K562 (cell line): ENCODE measurements at regions not wholly inside any gene's neighbourhood (a gene's known extent, or its start where the extent isn't known, plus 50 kb on each side); places are given as distances from the start of the nearest gene placed in this dataset.

Experiments
- ESRRA ChIP-seq: fragments of 450-650 bp; IDR thresholded peaks from 2 replicates; pipeline ENCODE4 v1.6.1; 2014; ENCODE audit warnings: low read depth, mild to moderate bottlenecking, moderate library complexity, borderline replicate concordance
- ZNF274 ChIP-seq: IDR thresholded peaks from 2 replicates; pipeline ENCODE4 v1.6.1; 2011; ENCODE audit warnings: low read depth, mild to moderate bottlenecking, low read length, moderate library complexity, borderline replicate concordance
- ZNF324 ChIP-seq: fragments of 250-450 bp; sonication (Bioruptor Pico); IDR thresholded peaks from 2 replicates; pipeline ENCODE4 v1.4.0; 2020; ENCODE audit warnings: mild to moderate bottlenecking
- TF ChIP-seq, protein P1 (sequence below): fragments of 450-650 bp; IDR thresholded peaks from 2 replicates; pipeline ENCODE4 v1.6.1; 2018; ENCODE audit not compliant: partially characterized antibody
- TF ChIP-seq, protein P2 (sequence below), 3 experiments: IDR thresholded peaks in 2 of 3; conservative IDR thresholded peaks in 1 of 3; 2 replicates each; pipeline ENCODE4 v1.5.1; 2011 to 2012; ENCODE audit warnings: low read length in 3 of 3, mild to moderate bottlenecking in 3 of 3, control low read depth in 2 of 3, improper control_type of control experiment in 1 of 3, inconsistent platforms in 1 of 3, low read depth in 1 of 3, mixed read lengths in 1 of 3, moderate library complexity in 1 of 3; ENCODE audit not compliant: insufficient read depth in 2 of 3

GRCh38 chr6:112606656-112607435 lies 259.7 kb downstream of the RFPL4B start:
- TF ChIP-seq ZNF324 (CRISPR knock-in tag) (no peak), ZNF274 (no peak), ESRRA (no peak)
- TF ChIP-seq, protein P1, sequence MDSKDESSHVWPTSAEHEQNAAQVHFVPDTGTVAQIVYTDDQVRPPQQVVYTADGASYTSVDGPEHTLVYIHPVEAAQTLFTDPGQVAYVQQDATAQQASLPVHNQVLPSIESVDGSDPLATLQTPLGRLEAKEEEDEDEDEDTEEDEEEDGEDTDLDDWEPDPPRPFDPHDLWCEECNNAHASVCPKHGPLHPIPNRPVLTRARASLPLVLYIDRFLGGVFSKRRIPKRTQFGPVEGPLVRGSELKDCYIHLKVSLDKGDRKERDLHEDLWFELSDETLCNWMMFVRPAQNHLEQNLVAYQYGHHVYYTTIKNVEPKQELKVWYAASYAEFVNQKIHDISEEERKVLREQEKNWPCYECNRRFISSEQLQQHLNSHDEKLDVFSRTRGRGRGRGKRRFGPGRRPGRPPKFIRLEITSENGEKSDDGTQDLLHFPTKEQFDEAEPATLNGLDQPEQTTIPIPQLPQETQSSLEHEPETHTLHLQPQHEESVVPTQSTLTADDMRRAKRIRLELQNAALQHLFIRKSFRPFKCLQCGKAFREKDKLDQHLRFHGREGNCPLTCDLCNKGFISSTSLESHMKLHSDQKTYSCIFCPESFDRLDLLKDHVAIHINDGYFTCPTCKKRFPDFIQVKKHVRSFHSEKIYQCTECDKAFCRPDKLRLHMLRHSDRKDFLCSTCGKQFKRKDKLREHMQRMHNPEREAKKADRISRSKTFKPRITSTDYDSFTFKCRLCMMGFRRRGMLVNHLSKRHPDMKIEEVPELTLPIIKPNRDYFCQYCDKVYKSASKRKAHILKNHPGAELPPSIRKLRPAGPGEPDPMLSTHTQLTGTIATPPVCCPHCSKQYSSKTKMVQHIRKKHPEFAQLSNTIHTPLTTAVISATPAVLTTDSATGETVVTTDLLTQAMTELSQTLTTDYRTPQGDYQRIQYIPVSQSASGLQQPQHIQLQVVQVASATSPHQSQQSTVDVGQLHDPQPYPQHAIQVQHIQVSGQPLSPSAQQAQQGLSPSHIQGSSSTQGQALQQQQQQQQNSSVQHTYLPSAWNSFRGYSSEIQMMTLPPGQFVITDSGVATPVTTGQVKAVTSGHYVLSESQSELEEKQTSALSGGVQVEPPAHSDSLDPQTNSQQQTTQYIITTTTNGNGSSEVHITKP, result no peak
- TF ChIP-seq, protein P2, sequence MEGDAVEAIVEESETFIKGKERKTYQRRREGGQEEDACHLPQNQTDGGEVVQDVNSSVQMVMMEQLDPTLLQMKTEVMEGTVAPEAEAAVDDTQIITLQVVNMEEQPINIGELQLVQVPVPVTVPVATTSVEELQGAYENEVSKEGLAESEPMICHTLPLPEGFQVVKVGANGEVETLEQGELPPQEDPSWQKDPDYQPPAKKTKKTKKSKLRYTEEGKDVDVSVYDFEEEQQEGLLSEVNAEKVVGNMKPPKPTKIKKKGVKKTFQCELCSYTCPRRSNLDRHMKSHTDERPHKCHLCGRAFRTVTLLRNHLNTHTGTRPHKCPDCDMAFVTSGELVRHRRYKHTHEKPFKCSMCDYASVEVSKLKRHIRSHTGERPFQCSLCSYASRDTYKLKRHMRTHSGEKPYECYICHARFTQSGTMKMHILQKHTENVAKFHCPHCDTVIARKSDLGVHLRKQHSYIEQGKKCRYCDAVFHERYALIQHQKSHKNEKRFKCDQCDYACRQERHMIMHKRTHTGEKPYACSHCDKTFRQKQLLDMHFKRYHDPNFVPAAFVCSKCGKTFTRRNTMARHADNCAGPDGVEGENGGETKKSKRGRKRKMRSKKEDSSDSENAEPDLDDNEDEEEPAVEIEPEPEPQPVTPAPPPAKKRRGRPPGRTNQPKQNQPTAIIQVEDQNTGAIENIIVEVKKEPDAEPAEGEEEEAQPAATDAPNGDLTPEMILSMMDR (IDR thresholded peaks at IDR 0.05 in 2 of 3, conservative IDR thresholded peaks at IDR 0.05 in 1 of 3; ENCODE audit: insufficient read depth in 2 of 3, low read depth in 1 of 3, low read length in 3 of 3), result no peak
